ENCODE measurements at regions not wholly inside any gene's neighbourhood (a gene's known extent, or its start where the extent isn't known, plus 50 kb on each side); places are given as distances from the start of the nearest gene placed in this dataset.
"Not testable (repeated sequence)": the region's sequence is repeated elsewhere in the genome, so short reads cannot be mapped to it uniquely, and the experiment has no call there.

DNA sequence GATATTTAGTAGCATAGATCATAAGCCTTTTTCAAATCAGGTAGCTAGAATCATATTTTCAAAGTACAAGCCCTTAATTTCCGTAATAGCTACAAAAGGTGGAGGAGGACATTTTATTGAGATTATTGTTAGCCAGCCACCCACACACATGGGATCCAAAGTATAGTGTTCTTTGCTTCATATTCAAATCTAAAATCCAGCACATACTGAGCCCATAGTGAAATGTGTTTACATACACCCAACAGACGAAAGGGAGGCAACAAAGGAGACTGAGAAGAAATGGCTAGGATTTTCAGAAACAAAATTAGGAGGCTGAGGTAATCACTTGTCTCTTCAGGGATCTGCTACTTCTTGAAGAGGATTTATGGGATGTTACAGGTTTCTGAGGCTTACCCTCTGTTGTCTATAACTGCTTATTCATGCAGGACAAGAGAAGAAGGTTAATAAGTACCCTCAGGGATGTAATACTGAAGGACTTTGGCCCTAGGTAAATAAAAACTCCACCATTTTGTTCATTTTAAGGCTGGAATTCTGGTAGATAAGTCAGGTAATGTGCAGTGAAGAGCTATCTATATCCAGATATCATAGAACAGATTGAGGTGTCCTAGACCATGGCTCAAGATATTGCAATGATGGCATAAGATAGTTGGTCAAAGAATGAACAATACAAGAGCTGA, 182.1 kb downstream of the SPDYE17 start:
- not testable (repeated sequence) for DNase-seq (ENCODE audit: low spot score)

DNA sequence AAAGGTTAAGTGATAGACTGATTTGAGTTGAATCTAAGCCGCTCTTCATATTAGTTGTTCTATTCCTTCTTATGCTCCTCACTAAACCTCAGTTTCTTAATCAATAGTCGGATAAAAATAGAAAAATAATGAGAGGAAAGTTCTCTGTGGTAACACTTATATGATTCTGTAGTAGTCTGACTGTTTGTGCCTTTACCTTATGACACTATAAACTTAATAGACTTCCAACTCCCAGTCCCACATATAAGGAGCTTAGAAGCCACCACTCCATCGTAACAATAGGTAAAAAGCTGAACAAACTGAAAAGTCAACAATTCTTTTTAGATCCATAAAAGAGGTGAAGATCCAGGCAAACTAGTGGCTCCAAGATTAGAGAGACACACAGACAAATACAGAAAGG, 192.3 kb downstream of the SPDYE17 start:
- not testable (repeated sequence) for DNase-seq (ENCODE audit: low spot score)

DNA sequence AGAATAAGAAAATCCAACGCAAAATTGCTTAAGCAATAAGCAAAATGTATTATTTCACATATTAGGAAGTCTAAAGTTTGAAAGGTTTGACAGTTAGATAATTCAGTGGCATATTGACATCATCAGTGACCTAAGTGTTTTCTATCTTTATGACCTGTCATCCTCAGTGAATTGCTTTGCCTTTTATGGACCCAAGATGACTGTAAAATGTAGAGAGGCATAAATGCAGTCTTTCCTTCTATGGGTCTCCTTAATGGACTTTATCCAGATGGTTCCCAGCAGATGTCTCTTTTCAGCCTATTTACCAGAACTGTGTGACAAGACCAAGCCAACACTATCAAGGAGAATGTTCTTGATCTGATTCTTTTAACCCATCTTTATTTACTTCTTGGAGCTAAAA, 192.9 kb downstream of the SPDYE17 start:
- DNase-seq (ENCODE audit: low spot score), result not testable (repeated sequence)

DNA sequence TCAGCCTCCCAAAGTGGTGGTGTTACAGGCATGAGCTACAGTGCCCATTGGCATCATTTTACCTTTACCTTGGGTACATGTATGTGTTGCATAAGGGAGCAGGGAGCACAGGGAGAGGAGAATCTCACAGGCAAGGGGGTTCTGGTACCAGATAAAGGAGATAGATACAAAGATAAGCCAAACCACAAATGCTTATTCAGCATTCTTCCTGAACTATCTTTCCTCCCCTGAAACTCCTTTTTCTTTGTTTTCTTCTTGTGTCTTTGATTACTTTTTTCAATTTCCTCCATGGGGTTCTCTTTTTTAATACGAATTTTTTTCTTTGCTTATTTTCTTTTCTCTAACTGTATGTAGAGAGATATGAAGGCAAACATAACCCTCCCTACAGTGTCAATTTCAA, 193.8 kb downstream of the SPDYE17 start:
- not testable (repeated sequence) for DNase-seq (ENCODE audit: low spot score)

DNA sequence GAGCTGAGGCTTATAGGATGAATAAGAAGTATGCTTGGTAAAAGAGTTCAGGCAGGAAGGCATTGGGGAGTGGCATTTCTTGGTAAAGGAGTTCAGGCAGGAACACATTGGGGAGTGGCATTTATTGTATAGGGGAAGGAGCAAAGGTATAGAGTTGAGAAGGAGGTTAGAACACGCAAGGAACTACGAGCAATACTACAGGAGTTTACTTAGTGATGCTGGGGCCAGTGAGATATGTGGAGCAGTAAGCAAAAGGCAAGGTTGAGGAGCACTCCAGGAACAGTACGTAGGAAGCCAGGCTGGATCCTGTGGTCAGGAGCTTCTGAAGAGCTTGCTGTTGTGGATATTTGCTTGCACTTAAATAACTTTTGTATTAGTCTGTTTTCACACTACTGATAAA, 202.2 kb upstream of the POMZP3 start:
- not testable (repeated sequence) for DNase-seq (ENCODE audit: low spot score)

DNA sequence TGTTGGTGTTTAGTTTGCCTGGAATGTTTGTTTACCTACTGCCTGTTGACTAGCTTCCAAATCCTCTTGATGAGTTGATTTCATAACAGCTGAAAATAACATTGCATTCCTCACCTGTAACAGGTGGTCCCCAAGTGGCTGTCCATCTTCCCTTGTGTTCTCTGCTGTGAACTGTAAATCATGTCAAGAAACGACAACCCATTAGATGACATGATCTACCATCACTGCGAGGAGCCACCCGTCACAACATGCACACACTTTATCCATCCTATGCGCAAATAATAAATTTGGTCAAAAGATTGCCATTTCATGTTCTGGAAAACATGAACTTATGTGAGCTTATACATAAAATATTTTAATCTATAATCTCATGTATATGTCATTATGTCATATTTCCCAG, 199.1 kb upstream of the POMZP3 start:
- DNase-seq (ENCODE audit: low spot score), result not testable (repeated sequence)

DNA sequence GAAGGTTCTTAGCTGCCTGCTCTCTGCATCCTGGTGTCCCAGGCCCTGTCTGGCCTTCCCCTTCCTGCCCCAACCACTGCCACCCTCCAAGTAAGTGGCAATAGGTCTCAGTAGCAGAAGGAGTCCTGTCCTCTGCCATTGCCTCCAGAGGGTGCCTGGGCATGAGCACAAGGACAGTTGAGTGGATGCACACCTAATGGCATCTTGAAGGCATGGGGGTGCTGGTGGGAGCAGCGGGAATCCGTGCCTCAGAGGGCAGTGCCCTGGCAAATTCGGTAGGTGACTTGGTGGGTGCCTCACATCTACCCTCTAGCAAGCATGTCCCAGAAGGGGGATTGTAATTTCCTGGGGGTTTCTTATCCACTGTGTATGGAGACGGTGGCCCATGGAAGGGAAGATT, 182.8 kb upstream of the POMZP3 start:
- DNase-seq (ENCODE audit: low spot score), result not testable (repeated sequence)

DNA sequence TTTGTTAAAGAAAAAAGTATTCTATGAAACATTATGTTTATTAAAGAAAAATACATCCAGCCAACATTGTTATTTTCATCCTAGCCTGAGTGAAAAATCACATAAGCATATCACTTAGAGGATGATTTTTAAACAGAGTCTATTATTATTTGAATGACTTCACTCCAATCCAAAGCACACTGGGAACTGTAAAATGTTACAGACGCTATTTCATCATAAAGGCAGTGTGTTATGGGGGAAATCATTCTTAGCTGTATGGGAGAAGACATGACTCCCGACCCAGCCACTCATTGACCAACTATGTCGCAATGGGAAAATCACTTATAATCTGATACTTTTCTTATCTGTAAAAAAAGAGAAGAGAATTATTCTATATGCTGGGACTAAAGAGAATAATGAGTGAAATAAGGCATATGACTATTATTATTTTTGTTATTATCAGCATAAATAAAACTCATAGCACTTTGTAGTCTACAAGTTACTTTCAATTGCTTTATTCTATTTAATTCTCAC, 180.6 kb upstream of the POMZP3 start:
- DNase-seq (ENCODE audit: low spot score), result not testable (repeated sequence)

DNA sequence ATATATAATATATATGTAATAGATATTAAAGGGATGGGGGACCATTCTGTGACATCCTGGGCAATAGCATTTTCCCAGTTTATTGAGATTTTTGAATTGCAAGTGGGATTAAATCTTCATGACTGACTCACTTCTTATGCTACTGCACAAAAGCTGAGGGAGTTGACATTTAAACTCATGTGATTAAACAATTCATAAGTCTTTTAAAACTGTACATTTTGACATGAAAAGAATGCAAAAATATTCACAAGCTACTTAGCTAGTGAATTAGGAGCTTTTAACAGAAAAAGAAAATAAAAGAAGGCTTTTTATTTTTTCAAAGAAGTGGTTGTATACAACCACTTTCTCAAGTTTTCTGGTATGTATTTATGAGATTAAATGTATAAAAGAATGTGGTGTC, 179.4 kb upstream of the POMZP3 start:
- DNase-seq (ENCODE audit: low spot score), result not testable (repeated sequence)

DNA sequence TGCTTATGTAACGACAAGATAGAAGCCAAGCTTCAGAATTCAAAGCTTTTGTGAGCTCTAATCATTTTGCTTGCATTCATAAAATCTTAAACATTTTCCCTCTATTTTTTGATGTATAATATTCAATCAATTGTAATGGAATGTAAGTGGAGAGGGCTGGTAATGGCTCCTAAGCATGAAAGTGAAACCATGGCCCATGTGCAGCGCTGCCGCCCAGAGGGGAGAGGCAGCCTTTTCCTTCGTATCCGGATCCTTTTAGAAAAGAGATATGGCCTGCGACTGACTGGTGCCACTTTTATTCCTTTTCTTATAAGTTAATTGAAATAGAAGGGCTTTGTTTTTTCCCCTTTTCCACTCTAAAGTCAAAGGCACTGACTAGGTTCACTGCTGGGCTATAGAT, 178.9 kb upstream of the POMZP3 start:
- DNase-seq (ENCODE audit: low spot score), result not testable (repeated sequence)

DNA sequence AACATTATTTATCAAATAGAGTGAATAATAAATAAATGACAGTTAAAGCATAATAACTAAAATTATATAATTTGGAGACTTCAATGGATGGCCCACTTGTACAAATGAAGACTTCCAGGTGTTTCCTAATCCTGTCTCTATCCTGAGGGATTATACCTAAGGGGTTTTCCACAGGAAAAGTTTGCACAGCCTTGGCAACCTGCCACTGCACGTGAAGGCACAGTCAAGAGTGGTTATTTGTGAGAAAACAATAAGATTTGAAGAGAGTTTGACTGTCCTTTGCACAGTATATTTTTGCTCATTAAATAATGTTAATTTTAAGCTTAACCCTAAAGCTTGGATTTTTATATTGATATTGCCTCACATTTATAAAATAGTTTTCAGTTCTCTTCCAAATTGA, 178.2 kb upstream of the POMZP3 start:
- DNase-seq (ENCODE audit: low spot score), result not testable (repeated sequence)

DNA sequence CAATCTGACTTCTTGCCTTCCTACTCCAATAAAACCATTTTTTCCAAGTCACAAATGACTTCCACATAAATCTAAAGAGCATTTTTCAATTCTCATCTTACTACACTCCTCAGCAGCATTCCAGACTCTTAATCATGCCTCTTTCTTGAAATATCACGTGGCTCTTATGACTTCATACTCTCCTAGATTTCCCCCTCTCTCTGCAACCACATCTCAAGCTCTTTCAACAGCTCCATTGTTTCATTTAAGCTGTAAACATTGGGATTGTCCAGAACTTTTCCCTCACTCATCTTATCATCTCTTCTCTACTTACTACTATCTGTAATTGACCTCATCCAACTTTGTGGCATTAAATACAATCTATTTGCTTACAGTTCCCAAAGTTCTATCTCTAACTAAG, 170.6 kb upstream of the POMZP3 start:
- DNase-seq (ENCODE audit: low spot score), result not testable (repeated sequence)

DNA sequence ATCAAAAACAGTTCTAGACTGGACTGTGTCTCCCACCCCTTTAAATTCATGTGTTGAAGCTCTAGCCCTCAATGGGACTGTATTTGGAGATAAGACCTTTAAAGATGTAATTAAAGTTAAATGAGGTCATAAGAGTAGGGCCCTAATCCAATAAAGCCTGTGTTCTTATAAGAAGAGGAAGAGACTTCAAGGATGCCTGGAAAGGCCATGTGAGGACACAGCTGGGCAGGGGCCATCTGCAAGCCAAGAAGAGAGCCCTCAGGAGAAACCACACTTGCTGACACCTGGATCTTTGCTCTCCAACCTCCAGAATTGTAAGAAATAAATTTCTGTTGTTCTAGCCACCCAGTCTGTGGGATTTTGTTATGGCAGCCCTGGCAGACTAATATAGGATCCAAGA, 153.6 kb upstream of the POMZP3 start:
- not testable (repeated sequence) for DNase-seq (ENCODE audit: low spot score)

DNA sequence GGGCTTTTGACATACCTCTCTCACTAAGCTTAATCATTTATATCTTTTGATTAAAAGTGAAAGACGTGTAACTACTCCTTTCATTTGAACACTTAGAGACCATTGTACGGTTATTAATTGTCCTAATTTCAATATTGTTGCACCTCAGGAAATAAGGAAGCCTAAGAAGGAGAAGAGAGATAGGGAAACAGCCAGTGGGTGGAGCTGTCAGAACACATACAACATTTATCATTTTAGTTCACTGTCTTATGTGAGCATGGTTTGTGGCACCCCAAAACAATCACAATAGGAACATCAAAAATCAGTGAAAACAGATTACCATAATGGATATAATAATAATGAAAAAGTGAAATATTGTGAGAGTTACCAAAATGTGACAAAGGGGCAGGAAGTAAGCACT, 147.2 kb upstream of the POMZP3 start:
- DNase-seq (ENCODE audit: low spot score), result not testable (repeated sequence)

DNA sequence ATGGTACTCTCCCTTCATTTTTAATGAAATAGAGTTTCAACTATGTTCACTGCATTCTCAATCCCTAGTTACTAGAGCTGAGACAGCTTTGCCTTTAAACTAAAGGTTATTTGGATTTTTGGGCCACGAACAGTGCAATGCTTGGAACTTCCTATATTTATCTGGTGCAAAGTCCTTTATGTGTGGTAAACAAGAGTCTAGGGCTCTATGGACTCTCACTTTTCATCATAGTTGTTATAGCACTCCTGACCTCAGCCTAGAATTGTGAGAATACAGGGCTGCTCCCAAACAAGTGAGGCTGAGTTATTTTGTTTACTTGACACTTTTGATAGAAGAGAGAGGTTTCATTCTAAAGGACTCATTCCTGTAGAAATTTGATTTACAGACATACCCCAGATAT, 144.9 kb upstream of the POMZP3 start:
- DNase-seq (ENCODE audit: low spot score), result not testable (repeated sequence)

DNA sequence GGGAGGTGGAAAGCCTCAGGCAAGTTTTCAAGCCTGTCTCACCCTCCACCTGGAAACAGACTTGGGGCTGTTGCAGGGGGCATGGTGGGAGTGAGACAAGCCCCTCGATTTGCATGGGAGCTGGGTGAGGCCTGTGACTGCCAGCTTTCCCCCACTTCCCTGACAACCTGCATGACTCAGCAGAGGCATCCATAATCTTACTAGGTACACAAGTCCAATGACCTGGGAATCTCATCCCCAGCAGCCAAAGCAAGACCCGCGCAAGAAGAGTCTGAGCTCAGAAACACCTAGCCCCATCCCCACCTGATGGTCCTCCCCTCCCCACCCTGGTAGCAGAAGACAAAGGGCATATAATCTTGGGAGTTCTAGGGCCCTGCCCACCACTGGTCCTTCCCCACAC, 136.9 kb upstream of the POMZP3 start:
- DNase-seq (ENCODE audit: low spot score), result not testable (repeated sequence)

DNA sequence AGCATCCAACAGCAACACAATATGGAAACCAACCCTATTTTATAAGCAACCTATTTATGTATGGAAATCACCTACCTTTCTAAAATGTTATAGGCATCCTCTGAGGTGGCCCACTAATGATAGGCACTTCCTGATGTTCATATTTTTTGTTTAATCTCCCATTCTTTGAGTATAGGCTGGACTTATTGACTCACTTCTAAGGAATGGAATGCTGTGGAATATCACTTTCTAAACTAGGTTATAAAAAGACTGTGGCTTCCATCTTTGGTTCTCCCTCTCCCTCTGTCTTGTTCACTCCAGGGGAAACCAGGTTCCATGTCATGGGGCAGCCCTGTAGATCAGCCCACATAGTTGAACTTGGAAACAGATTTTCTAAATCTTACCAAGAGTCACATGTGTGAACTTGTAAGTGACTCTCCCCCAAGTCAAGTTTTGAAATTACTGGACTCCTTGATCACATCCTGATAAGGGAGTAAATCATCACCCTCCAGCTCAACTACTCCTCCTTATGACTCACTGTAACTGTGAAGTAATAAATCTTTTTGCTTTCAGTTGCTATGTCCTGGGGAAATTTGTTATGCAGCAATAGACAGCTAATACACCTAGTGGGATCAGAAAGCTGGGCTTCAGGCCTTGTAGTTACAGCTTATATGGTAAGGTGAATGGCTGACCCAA, 133.6 kb upstream of the POMZP3 start:
- not testable (repeated sequence) for DNase-seq (ENCODE audit: low spot score)

DNA sequence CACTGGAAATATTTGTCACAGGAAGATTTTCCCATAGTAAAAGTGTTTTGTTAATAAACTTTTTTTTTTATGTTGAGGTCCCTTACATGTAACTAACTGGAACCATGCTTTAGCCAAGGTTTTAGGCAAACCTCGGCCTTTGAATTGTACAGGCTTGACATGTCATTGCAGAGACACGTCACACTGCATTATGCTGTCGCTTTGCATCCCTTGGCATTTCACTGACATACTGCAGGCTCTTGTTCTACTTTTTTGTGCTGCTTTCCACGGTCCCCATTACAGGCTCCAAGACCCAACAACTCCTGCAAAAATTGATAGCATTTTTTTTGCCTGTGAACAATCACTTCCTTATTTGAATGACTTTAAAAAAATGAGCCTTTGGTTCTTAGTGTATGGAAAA, 112.5 kb upstream of the POMZP3 start:
- not testable (repeated sequence) for DNase-seq (ENCODE audit: low spot score)

DNA sequence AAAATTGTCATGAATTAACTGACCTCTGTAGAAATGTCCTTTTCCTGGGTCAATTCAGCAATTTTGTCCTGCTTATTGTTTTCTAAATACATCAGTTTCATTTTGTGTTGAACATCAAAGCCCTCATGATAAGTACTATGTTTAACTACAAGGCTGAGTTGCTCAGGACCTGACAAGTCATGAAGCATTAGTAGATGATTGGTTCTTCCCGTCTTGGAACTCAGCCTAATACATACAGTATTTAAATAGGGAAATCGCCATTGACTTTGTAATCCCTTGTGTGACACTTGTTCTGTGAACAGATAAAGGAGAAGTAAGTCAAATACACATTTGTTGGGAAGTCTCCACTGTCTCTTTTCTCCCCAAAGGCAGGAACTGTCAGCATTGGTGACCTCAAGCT, 109.6 kb upstream of the POMZP3 start:
- DNase-seq (ENCODE audit: low spot score), result not testable (repeated sequence)

DNA sequence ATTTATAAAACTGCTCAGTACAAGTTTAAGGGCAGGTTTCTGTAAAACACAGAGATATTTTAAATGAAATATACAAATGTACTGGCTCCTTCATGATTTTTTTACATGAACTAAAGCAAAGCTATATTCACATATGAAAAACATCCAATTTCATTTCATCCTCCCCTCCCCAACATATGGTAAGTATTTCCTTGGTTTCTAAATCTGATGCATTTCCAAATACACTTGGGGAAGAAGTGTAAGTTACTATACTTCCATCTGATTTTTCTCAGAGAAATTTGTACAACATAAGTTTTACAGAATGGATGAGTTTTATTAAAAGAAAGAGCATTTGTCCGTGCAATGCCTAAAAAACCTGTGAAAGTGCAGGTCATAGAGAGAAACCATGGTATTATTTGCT, 109.0 kb upstream of the POMZP3 start:
- not testable (repeated sequence) for DNase-seq (ENCODE audit: low spot score)

DNA sequence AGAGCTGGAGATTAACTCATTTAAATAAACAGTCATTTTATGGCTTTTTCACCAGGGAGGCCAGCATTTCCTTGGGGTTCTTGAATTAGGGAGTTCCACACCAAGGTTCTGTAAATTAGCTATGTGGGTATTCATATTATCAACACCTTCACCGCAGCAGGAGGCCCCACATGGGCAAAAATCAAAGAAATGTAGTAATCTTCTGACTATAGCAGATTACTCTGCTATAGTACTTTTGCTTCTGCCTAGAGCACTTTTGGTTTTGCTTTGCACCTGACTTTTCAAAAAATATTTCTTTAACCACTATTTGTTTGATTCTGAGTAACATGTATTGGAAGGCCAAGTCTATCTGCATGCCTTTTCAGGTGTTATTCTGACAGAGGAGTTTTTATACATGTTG, 108.6 kb upstream of the POMZP3 start:
- DNase-seq (ENCODE audit: low spot score), result not testable (repeated sequence)

DNA sequence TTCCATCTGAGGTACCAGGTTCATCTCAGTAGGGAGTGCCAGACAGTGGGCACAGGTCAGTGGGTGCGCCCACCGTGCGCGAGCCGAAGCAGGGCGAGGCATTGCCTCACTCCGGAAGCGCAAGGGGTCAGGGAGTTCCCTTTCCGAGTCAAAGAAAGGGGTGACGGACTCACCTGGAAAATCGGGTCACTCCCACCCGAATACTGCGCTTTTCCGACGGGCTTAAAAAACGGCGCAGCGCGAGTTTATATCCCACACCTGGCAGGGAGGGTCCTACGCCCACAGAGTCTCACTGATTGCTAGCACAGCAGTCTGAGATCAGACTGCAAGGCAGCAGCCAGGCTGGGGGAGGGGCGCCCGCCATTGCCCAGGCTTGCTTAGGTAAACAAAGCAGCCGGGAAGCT, 101.5 kb upstream of the POMZP3 start:
- not testable (repeated sequence) for DNase-seq (ENCODE audit: low spot score)

DNA sequence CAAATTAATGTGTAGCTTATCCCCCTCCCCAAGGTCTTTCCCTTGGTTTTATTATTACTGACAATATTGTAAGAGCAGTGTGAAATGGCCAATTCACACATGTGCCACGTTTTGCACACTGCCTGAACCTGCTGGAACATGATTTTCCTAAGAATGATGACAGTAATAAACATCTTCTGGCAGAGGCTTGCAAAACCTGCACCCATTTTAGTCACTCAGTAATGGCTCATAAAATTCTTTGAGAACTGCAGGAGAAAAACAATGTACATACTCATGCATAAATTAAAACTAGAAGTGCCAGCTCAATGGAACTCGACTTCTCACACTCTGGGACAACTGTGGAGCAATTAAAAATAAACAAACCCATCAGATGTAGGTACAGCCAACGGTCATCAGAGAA, 96.8 kb upstream of the POMZP3 start:
- DNase-seq (ENCODE audit: low spot score), result not testable (repeated sequence)
